Mucosa of descending colon (tissue), 3 donors: ENCODE measurements at regions not wholly inside any gene's neighbourhood (a gene's known extent, or its start where the extent isn't known, plus 50 kb on each side); places are given as distances from the start of the nearest gene placed in this dataset.

Experiments
- ATAC-seq: fragments of 200-7000 bp; cut with Tn5 transposase; one replicate; pipeline ENCODE4 v1.9.1; 2020; ENCODE audit warnings: mild to moderate bottlenecking, moderate library complexity
- DNase-seq, 3 donors: peaks; one replicate each; pipeline ENCODE4 v3.0.0-alpha.2; 2020
- H3K36me3 ChIP-seq: fragments of 200-600 bp; one replicate; pipeline ENCODE4 v1.8.0; 2021; ENCODE audit warnings: low read depth, mild to moderate bottlenecking
- H3K4me1 ChIP-seq: fragments of 200-600 bp; one replicate; pipeline ENCODE4 v1.8.0; 2021; ENCODE audit warnings: low read depth, mild to moderate bottlenecking
- H3K4me3 ChIP-seq: fragments of 200-600 bp; one replicate; pipeline ENCODE4 v1.8.0; 2021; ENCODE audit warnings: mild to moderate bottlenecking
- H3K9me3 ChIP-seq: fragments of 200-600 bp; one replicate; pipeline ENCODE4 v1.8.0; 2021; ENCODE audit warnings: mild to moderate bottlenecking
- CTCF ChIP-seq: fragments of 200-600 bp; IDR thresholded peaks from one replicate; pipeline ENCODE4 v1.8.0; 2022; ENCODE audit warnings: antibody characterized with exemption, mild to moderate bottlenecking
- intact Hi-C, 2 donors: fragments of 100-400 bp; cut with DNase I in 1 of 2; cut with micrococcal nuclease in 1 of 2; formaldehyde crosslinking; loops; one replicate each; pipeline versions ENCODE4 v1.11.0 to v1.11.1; 2022; cut with DNase I, micrococcal nuclease
- donor health status: DM: no; HTN: no; CAD: no; lungs with moderate emphysema.
- donor health status: DM: no; HTN: no; CAD: no.
- donor health status: DM: no; HTN: yes; CAD: no.

- intact Hi-C loops = no loop called here
- ATAC-seq (no peak), DNase-seq (no peak)
- H3K4me3 ChIP-seq = no peak overlapping the region
- TF ChIP-seq CTCF = no peak
- H3K36me3 ChIP-seq = no peaks in the 10 kb centered on the region
- no peaks in the 10 kb centered on the region for H3K9me3 ChIP-seq
- H3K4me1 ChIP-seq = no peaks in the 10 kb centered on the region
Measured at GRCh38 chr1:186754542-186755145, 74.1 kb upstream of the PLA2G4A start.

- Histone ChIP-seq H3K36me3 (no peaks in the 10 kb centered on the region), H3K9me3 (no peaks in the 10 kb centered on the region), H3K4me1 (no peaks in the 10 kb centered on the region), H3K4me3 (no peak overlapping the region)
- no peak for DNase-seq
- ATAC-seq = no peak
- intact Hi-C loops = no loop called here
- TF ChIP-seq CTCF = no peak
Measured at GRCh38 chr1:186753241-186753640, 73.0 kb upstream of the PTGS2 start.

- Histone ChIP-seq H3K36me3 (no peaks in the 10 kb centered on the region), H3K9me3 (peaks cover 5% of the 10 kb centered on the region), H3K4me3 (no peak overlapping the region), H3K4me1 (no peaks in the 10 kb centered on the region)
- no peak for TF ChIP-seq CTCF
- intact Hi-C loops = no loop called here
- ATAC-seq (no peak), DNase-seq (no peak)
Measured at GRCh38 chr1:186750257-186750656, 70.0 kb upstream of the PTGS2 start.

GRCh38 chr1:186749820-186750219 is 69.6 kb upstream of the PTGS2 start:
- H3K9me3 ChIP-seq = peaks cover 5% of the 10 kb centered on the region
- H3K36me3 ChIP-seq = no peaks in the 10 kb centered on the region
- TF ChIP-seq CTCF = no peak
- DNase-seq (no peak), ATAC-seq (no peak)
- intact Hi-C loops = no loop called here
- H3K4me3 ChIP-seq = no peak overlapping the region
- no peaks in the 10 kb centered on the region for H3K4me1 ChIP-seq

- Histone ChIP-seq H3K9me3 (peaks cover 5% of the 10 kb centered on the region), H3K36me3 (no peaks in the 10 kb centered on the region), H3K4me1 (no peaks in the 10 kb centered on the region), H3K4me3 (no peak overlapping the region)
- ATAC-seq = no peak
- no peak for DNase-seq
- no peak for TF ChIP-seq CTCF
- intact Hi-C loops = no loop called here
Measured at GRCh38 chr1:186747661-186748060, 67.4 kb upstream of the PTGS2 start.
